CD1c-positive myeloid dendritic cell (primary cell): ENCODE measurements at regions not wholly inside any gene's neighbourhood (a gene's known extent, or its start where the extent isn't known, plus 50 kb on each side); places are given as distances from the start of the nearest gene placed in this dataset.
"Not testable (repeated sequence)": the region's sequence is repeated elsewhere in the genome, so short reads cannot be mapped to it uniquely, and the experiment has no call there.

ENCODE experiments used
- DNase-seq: peaks from one replicate; pipeline ENCODE4 v3.0.0-alpha.2; 2016; ENCODE audit errors: extremely low spot score

GRCh38 chr10:42987121-42987541, 89.7 kb upstream of the RET start:
- peak; percentile 86 for DNase-seq

- no peak for DNase-seq
Observed at GRCh38 chr10:42987575-42987974, 89.3 kb upstream of the RET start.

- no peak for DNase-seq
Observed at GRCh38 chr10:42988069-42988468, 88.8 kb upstream of the RET start.

GRCh38 chr10:42988517-42989395, 88.1 kb upstream of the RET start:
- peak; percentile 89 for DNase-seq

- no peak for DNase-seq
Observed at GRCh38 chr10:42989481-42989921, 87.4 kb upstream of the RET start.

- DNase-seq = no peak
Observed at GRCh38 chr10:42990016-42990720, 86.7 kb upstream of the RET start.

GRCh38 chr10:42990721-42991441, 86.0 kb upstream of the RET start:
- DNase-seq = no peak

- DNase-seq = no peak
Observed at GRCh38 chr10:42991442-42992098, 85.3 kb upstream of the RET start.

- DNase-seq = no peak
Observed at GRCh38 chr10:42992156-42992956, 84.5 kb upstream of the RET start.

GRCh38 chr10:42992957-42993390, 83.9 kb upstream of the RET start:
- no peak for DNase-seq

GRCh38 chr10:42994909-42995308, 82.0 kb upstream of the RET start:
- not testable (repeated sequence) for DNase-seq

GRCh38 chr10:42995537-42995936, 81.3 kb upstream of the RET start:
- DNase-seq = no peak

- no peak for DNase-seq
Observed at GRCh38 chr10:42996588-42996987, 80.3 kb upstream of the RET start.

- no peak for DNase-seq
Observed at GRCh38 chr10:42997151-42997848, 79.6 kb upstream of the RET start.

- DNase-seq = no peak
Observed at GRCh38 chr10:42997849-42998165, 79.1 kb upstream of the RET start.

- DNase-seq = no peak
Observed at GRCh38 chr10:42998481-42999384, 78.1 kb upstream of the RET start.

GRCh38 chr10:42999385-43000020, 77.4 kb upstream of the RET start:
- no peak for DNase-seq

- no peak for DNase-seq
Observed at GRCh38 chr10:43000021-43000411, 76.9 kb upstream of the RET start.
